Heart right ventricle (tissue), 16 donors: ENCODE measurements at regions not wholly inside any gene's neighbourhood (a gene's known extent, or its start where the extent isn't known, plus 50 kb on each side); places are given as distances from the start of the nearest gene placed in this dataset.

ENCODE experiments used
- ATAC-seq, 8 donors: fragments of 200-7000 bp; cut with Tn5 transposase; one replicate each; pipeline ENCODE4 v1.9.1; 2020; ENCODE audit warnings: mild to moderate bottlenecking in 8 of 8, moderate library complexity in 8 of 8, moderate number of reproducible peaks in 1 of 8
- DNase-seq, 2 donors: peaks; one replicate each; pipeline ENCODE4 v3.0.0-alpha.2; 2020
- H3K27ac ChIP-seq, 10 donors: fragments of 200-600 bp; sonication (generic) in 2 of 10; one replicate each; pipeline versions ENCODE4 v1.5.0 to v1.8.0; 2020 to 2022; ENCODE audit warnings: mild to moderate bottlenecking in 3 of 10
- H3K27me3 ChIP-seq, 7 donors: fragments of 200-600 bp; one replicate each; pipeline ENCODE4 v1.8.0; 2021 to 2022; ENCODE audit warnings: mild to moderate bottlenecking in 2 of 7
- H3K36me3 ChIP-seq, 9 donors: fragments of 200-600 bp; sonication (generic) in 1 of 9; one replicate each; pipeline versions ENCODE4 v1.5.0 to v1.8.0; 2020 to 2022; ENCODE audit warnings: mild to moderate bottlenecking in 2 of 9
- H3K4me1 ChIP-seq, 9 donors: fragments of 200-600 bp; sonication (generic) in 1 of 9; one replicate each; pipeline versions ENCODE4 v1.5.0 to v1.8.0; 2020 to 2022; ENCODE audit warnings: mild to moderate bottlenecking in 4 of 9
- H3K4me3 ChIP-seq, 10 donors: fragments of 200-600 bp; sonication (generic) in 2 of 10; one replicate each; pipeline versions ENCODE4 v1.5.0 to v1.8.0; 2020 to 2022; ENCODE audit warnings: mild to moderate bottlenecking in 7 of 10, moderate library complexity in 2 of 10
- H3K9me3 ChIP-seq, 11 donors: fragments of 200-600 bp in 10 of 11; sonication (generic) in 2 of 11; one replicate each; pipeline versions ENCODE4 v1.5.0 to v1.8.0; 2013 to 2022; ENCODE audit warnings: mild to moderate bottlenecking in 2 of 11, control low read depth in 1 of 11, moderate library complexity in 1 of 11
- CTCF ChIP-seq, 9 donors: fragments of 200-600 bp; sonication (generic) in 2 of 9; IDR thresholded peaks; one replicate each; pipeline versions ENCODE4 v1.5.0 to v1.8.0; 2021 to 2022; ENCODE audit warnings: antibody characterized with exemption in 9 of 9, mild to moderate bottlenecking in 5 of 9, moderate library complexity in 1 of 9
- WGBS, 2 donors: extraction: QIAGEN DNeasy Blood & Tissue Kit; methylation state at CpG; one replicate each; pipeline ENCODE4 v1.1.7; 2013; ENCODE audit warnings: inconsistent platforms in 1 of 2; 5-methylcytosine and 5-hydroxymethylcytosine counted together
- intact Hi-C, 10 donors: fragments of 100-400 bp; cut with DNase I; formaldehyde crosslinking; loops; one replicate each; pipeline versions ENCODE4 v1.11.1 to v1.14.2; 2022
- donor health status: Arrhythmogenic right ventricular cardiomyopathy.
- donor health status: ischemic (EF 13 %, LVEDD 7.1; RV severe dilation, severe dysfunction).
- donor health status: healthy with polysubstance abuse.
- donor health status: DM: no; HTN: yes; CAD: no.
- donor health status: DM: no; HTN: no; CAD: no.
- donor health status: ischemic (EF 25% LVEDD 6.9; RV normal size, moderate dysfunction).
- donor health status: ischemic (EF 25% LVEDD 5.7; RV mildly dilated, moderate dysfunction).
- donor health status: healthy.
- donor health status: DM: yes; HTN: yes; CAD: no.
- donor health status: Ischemic cardiomyopathy.
- donor health status: ischemic (EF 35%, LVEDD 5.7; RV mildly dilated, moderate dysfunction).
- donor health status: nonischemic (EF 11% LVEDD 7.7; RV severe dilation, severe dysfunction).
- donor health status: DM: yes; HTN: yes; CAD: no.
- donor health status: PGD.
- donor health status: ischemic (EF 29% LVEDD 5.4; RV normal size, mild dysfunction).
- donor health status: nonischemic (EF 23%, LVEDD 6.1; RV moderate dilation, normal function).

GRCh38 chr6:22021966-22022365, 274.9 kb downstream of the PRL start:
- H3K27me3 ChIP-seq, result no peaks in the 10 kb centered on the region
- no peak overlapping the region for H3K27ac ChIP-seq
- DNase-seq, result no peak
- WGBS, 2 donors, result 74 to 86% methylated on average over 1 of the region's 1 CpG
- H3K4me1 ChIP-seq, result peaks cover 0 to 26% (median 18%) of the 10 kb centered on the region in 9 donors
- no peak for TF ChIP-seq CTCF (IDR thresholded peaks at IDR 0.05)
- peaks cover 0 to 13% (median 3%) of the 10 kb centered on the region in 11 donors for H3K9me3 ChIP-seq
- ATAC-seq, result no peak
- intact Hi-C loops, result loop anchor here in 1 of 10 donors (10.0 kb wide), 1 partner anchor 423 kb away; no protein-coding TSS in a partner anchor
- H3K36me3 ChIP-seq, result peaks cover 0 to 5% (median 0%) of the 10 kb centered on the region in 9 donors
- no peak overlapping the region for H3K4me3 ChIP-seq

GRCh38 chr6:22023937-22024336, 272.9 kb downstream of the PRL start:
- ATAC-seq (no peak), DNase-seq (no peak)
- 74 to 77% methylated on average over 5 of the region's 5 CpGs for WGBS, 2 donors
- Histone ChIP-seq H3K4me3 (no peak overlapping the region), H3K36me3 (peaks cover 0 to 5% (median 0%) of the 10 kb centered on the region in 9 donors), H3K27ac (no peak overlapping the region), H3K27me3 (no peaks in the 10 kb centered on the region), H3K9me3 (peaks cover 0 to 13% (median 3%) of the 10 kb centered on the region in 11 donors), H3K4me1 (peaks cover 0 to 44% (median 26%) of the 10 kb centered on the region in 9 donors)
- no peak for TF ChIP-seq CTCF (IDR thresholded peaks at IDR 0.05)
- intact Hi-C loops, result loop anchor here in 1 of 10 donors (10.0 kb wide), 1 partner anchor 421 kb away; no protein-coding TSS in a partner anchor

GRCh38 chr6:22024973-22025467, 271.8 kb downstream of the PRL start:
- DNase-seq (no peak), ATAC-seq (peak in 2 of 8 donors; percentile 7 to 12)
- H3K9me3 ChIP-seq, result peaks cover 0 to 13% (median 3%) of the 10 kb centered on the region in 11 donors
- H3K27ac ChIP-seq, result peak overlapping the region in 7 of 10 donors; percentile 23 to 83 (median 42)
- no peaks in the 10 kb centered on the region for H3K27me3 ChIP-seq
- H3K4me3 ChIP-seq, result peak overlapping the region in 1 of 10 donors; percentile 25
- peaks cover 0 to 5% (median 0%) of the 10 kb centered on the region in 9 donors for H3K36me3 ChIP-seq
- intact Hi-C loops, result loop anchor here in 2 of 10 donors (5.0 to 10.0 kb wide), 2 partner anchors 38 to 420 kb away; no protein-coding TSS in a partner anchor
- 84 to 88% methylated on average over 4 of the region's 4 CpGs for WGBS, 2 donors
- no peak for TF ChIP-seq CTCF (IDR thresholded peaks at IDR 0.05)
- H3K4me1 ChIP-seq, result peaks cover 3 to 55% (median 37%) of the 10 kb centered on the region in 9 donors

- peak overlapping the region in 7 of 10 donors; percentile 23 to 83 (median 42) for H3K27ac ChIP-seq
- intact Hi-C loops, result loop anchor here in 2 of 10 donors (5.0 to 10.0 kb wide), 2 partner anchors 38 to 419 kb away; no protein-coding TSS in a partner anchor
- peak overlapping the region in 1 of 10 donors; percentile 25 for H3K4me3 ChIP-seq
These were observed 271.2 kb downstream of the PRL start for GRCh38 chr6:22025468-22026163.

More at GRCh38 chr6:22025468-22026163, 271.2 kb downstream of the PRL start:
- ATAC-seq (peak in 7 of 8 donors; percentile 56 to 86 (median 77)), DNase-seq (peak in 1 of 2 donors; percentile 16)
- WGBS, 2 donors, result 47 to 55% methylated on average over 9 of the region's 9 CpGs
- peaks cover 3 to 57% (median 37%) of the 10 kb centered on the region in 9 donors for H3K4me1 ChIP-seq
- TF ChIP-seq CTCF (IDR thresholded peaks at IDR 0.05), result no peak
- H3K36me3 ChIP-seq, result peaks cover 0 to 5% (median 0%) of the 10 kb centered on the region in 9 donors
- peaks cover 0 to 13% (median 3%) of the 10 kb centered on the region in 11 donors for H3K9me3 ChIP-seq
- H3K27me3 ChIP-seq, result no peaks in the 10 kb centered on the region
